Neural cell (in vitro differentiated cells): ENCODE measurements at regions not wholly inside any gene's neighbourhood (a gene's known extent, or its start where the extent isn't known, plus 50 kb on each side); places are given as distances from the start of the nearest gene placed in this dataset.

ENCODE experiments used
- H2AFZ ChIP-seq: fragments of 200-600, 300-800 bp; sonication (generic), shearing (Covaris generic); 2 replicates; pipeline ENCODE4 v1.6.0; 2014; ENCODE audit warnings: low read depth, mild to moderate bottlenecking, antibody characterized with exemption, low read length, moderate library complexity
- H3F3A ChIP-seq: fragments of 200-600 bp; shearing (Covaris generic); 2 replicates; pipeline ENCODE4 v1.6.1; 2016; ENCODE audit warnings: mild to moderate bottlenecking, moderate library complexity, mixed read lengths, antibody characterized with exemption, low read length; ENCODE audit not compliant: insufficient read depth, poor library complexity, severe bottlenecking
- H3K27ac ChIP-seq: fragments of 200-600, 300-800 bp; sonication (generic), shearing (Covaris generic); 2 replicates; pipeline ENCODE4 v1.5.1; 2014; ENCODE audit warnings: mild to moderate bottlenecking, low read length, moderate library complexity
- H3K27me3 ChIP-seq: fragments of 300-800, 200-600 bp; sonication (generic), shearing (Covaris generic); 2 replicates; pipeline ENCODE4 v1.6.0; 2014; ENCODE audit warnings: mild to moderate bottlenecking, low read depth, low read length, moderate library complexity; ENCODE audit not compliant: insufficient read depth
- H3K36me3 ChIP-seq: fragments of 300-800, 200-600 bp; sonication (generic), shearing (Covaris generic); 2 replicates; pipeline ENCODE4 v1.5.1; 2014; ENCODE audit warnings: mild to moderate bottlenecking, antibody characterized with exemption, low read length, moderate library complexity; ENCODE audit not compliant: insufficient read depth
- H3K4me2 ChIP-seq: fragments of 300-800, 200-600 bp; sonication (generic), shearing (Covaris generic); 2 replicates; pipeline ENCODE4 v1.6.0; 2014; ENCODE audit warnings: mild to moderate bottlenecking, low read length
- H3K4me3 ChIP-seq: fragments of 300-800, 200-600 bp; sonication (generic), shearing (Covaris generic); 2 replicates; pipeline ENCODE4 v1.5.1; 2014; ENCODE audit warnings: mild to moderate bottlenecking, low read length, moderate library complexity
- H3K79me2 ChIP-seq: fragments of 200-600 bp; shearing (Covaris generic); replicated peaks from 2 replicates; pipeline ENCODE4 v1.6.0; 2014; ENCODE audit warnings: mild to moderate bottlenecking, low read length, moderate library complexity; ENCODE audit not compliant: insufficient read depth
- H3K9ac ChIP-seq: fragments of 300-800, 200-600 bp; sonication (generic), shearing (Covaris generic); 2 replicates; pipeline ENCODE4 v1.6.1; 2016; ENCODE audit warnings: mild to moderate bottlenecking, low read length, mixed read lengths
- H3K9me2 ChIP-seq: fragments of 200-600 bp; shearing (Covaris generic); 2 replicates; pipeline ENCODE4 v1.6.1; 2016; ENCODE audit warnings: mild to moderate bottlenecking, low read length, mixed read lengths; ENCODE audit not compliant: insufficient read depth
- H3K9me3 ChIP-seq: fragments of 200-600, 300-800 bp; sonication (generic), shearing (Covaris generic); 2 replicates; pipeline ENCODE4 v1.6.1; 2016; ENCODE audit warnings: mild to moderate bottlenecking, mixed run types, low read length, moderate library complexity, mixed read lengths
- H4K20me1 ChIP-seq: fragments of 200-600 bp; shearing (Covaris generic); 2 replicates; pipeline ENCODE4 v1.6.1; 2016; ENCODE audit warnings: mild to moderate bottlenecking, mixed run types; ENCODE audit not compliant: insufficient read depth
- EP300 ChIP-seq: fragments of 450-650 bp; conservative IDR thresholded peaks from 2 replicates; pipeline ENCODE4 v1.6.1; 2014; ENCODE audit warnings: antibody characterized with exemption, mild to moderate bottlenecking, moderate library complexity; ENCODE audit not compliant: poor library complexity, severe bottlenecking
- EZH2 ChIP-seq: fragments of 200-600, 300-800 bp; shearing (Covaris generic), sonication (generic); IDR thresholded peaks from 2 replicates; pipeline ENCODE4 v1.6.1; 2014; ENCODE audit warnings: antibody characterized with exemption, low read length, borderline replicate concordance, mild to moderate bottlenecking; ENCODE audit not compliant: insufficient read depth, poor library complexity, severe bottlenecking
- MXI1 ChIP-seq: fragments of 450-650 bp; conservative IDR thresholded peaks from 2 replicates; pipeline ENCODE4 v1.6.1; 2014; ENCODE audit warnings: antibody characterized with exemption, mild to moderate bottlenecking; ENCODE audit not compliant: poor library complexity, severe bottlenecking
- POLR2AphosphoS5 ChIP-seq: IDR thresholded peaks from 2 replicates; pipeline ENCODE4 v1.6.1; 2012
- RAD21 ChIP-seq: fragments of 450-650 bp; conservative IDR thresholded peaks from 2 replicates; pipeline ENCODE4 v1.6.1; 2014; ENCODE audit warnings: antibody characterized with exemption, mild to moderate bottlenecking, moderate library complexity
- SMC3 ChIP-seq: fragments of 450-650 bp; conservative IDR thresholded peaks from 2 replicates; pipeline ENCODE4 v1.6.1; 2014; ENCODE audit warnings: antibody characterized with exemption, mild to moderate bottlenecking, moderate library complexity; ENCODE audit not compliant: poor library complexity
- TAF1 ChIP-seq: IDR thresholded peaks from 2 replicates; pipeline ENCODE4 v1.6.1; 2012; ENCODE audit warnings: low read depth
- TF ChIP-seq, protein P1 (sequence below): IDR thresholded peaks from 2 replicates; pipeline ENCODE4 v1.6.1; 2012; ENCODE audit warnings: borderline replicate concordance
- TF ChIP-seq, protein P2 (sequence below): fragments of 450-650 bp; IDR thresholded peaks from 2 replicates; pipeline ENCODE4 v1.5.1; 2014; ENCODE audit warnings: antibody characterized with exemption, mild to moderate bottlenecking, moderate library complexity; ENCODE audit not compliant: poor library complexity, severe bottlenecking

DNA sequence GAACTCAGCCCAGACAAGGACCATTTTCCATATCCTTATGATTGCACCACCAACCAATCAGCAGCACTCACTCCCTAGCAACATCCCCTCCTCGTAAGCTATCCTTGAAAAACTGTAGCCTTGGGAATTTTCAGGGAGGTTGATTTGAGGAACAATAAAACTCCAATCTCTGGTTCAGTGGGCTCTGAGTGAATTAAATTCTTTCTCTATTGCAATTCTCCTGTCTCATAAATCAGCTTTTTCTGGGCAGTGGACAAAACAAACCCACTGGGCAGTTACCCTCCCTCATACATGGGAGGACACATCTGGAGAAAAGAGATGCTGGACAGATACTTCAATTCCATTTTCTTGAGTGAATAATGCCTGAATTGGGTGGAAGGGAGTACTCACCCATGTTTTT lies 115.4 kb upstream of the STXBP5 start:
- TF ChIP-seq, protein P1, sequence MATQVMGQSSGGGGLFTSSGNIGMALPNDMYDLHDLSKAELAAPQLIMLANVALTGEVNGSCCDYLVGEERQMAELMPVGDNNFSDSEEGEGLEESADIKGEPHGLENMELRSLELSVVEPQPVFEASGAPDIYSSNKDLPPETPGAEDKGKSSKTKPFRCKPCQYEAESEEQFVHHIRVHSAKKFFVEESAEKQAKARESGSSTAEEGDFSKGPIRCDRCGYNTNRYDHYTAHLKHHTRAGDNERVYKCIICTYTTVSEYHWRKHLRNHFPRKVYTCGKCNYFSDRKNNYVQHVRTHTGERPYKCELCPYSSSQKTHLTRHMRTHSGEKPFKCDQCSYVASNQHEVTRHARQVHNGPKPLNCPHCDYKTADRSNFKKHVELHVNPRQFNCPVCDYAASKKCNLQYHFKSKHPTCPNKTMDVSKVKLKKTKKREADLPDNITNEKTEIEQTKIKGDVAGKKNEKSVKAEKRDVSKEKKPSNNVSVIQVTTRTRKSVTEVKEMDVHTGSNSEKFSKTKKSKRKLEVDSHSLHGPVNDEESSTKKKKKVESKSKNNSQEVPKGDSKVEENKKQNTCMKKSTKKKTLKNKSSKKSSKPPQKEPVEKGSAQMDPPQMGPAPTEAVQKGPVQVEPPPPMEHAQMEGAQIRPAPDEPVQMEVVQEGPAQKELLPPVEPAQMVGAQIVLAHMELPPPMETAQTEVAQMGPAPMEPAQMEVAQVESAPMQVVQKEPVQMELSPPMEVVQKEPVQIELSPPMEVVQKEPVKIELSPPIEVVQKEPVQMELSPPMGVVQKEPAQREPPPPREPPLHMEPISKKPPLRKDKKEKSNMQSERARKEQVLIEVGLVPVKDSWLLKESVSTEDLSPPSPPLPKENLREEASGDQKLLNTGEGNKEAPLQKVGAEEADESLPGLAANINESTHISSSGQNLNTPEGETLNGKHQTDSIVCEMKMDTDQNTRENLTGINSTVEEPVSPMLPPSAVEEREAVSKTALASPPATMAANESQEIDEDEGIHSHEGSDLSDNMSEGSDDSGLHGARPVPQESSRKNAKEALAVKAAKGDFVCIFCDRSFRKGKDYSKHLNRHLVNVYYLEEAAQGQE, result no peak
- TF ChIP-seq EZH2 (no peak), POLR2AphosphoS5 (no peak), MXI1 (no peak), EP300 (no peak), RAD21 (no peak), SMC3 (no peak), TAF1 (no peak)
- TF ChIP-seq, protein P2, sequence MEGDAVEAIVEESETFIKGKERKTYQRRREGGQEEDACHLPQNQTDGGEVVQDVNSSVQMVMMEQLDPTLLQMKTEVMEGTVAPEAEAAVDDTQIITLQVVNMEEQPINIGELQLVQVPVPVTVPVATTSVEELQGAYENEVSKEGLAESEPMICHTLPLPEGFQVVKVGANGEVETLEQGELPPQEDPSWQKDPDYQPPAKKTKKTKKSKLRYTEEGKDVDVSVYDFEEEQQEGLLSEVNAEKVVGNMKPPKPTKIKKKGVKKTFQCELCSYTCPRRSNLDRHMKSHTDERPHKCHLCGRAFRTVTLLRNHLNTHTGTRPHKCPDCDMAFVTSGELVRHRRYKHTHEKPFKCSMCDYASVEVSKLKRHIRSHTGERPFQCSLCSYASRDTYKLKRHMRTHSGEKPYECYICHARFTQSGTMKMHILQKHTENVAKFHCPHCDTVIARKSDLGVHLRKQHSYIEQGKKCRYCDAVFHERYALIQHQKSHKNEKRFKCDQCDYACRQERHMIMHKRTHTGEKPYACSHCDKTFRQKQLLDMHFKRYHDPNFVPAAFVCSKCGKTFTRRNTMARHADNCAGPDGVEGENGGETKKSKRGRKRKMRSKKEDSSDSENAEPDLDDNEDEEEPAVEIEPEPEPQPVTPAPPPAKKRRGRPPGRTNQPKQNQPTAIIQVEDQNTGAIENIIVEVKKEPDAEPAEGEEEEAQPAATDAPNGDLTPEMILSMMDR, result no peak
- Histone ChIP-seq H3K27ac (no peak overlapping the region), H3K4me2 (no peak overlapping the region), H3K36me3 (no peaks in the 10 kb centered on the region), H2AFZ (no peak overlapping the region), H3K27me3 (no peaks in the 10 kb centered on the region), H3K4me3 (no peak overlapping the region), H3K9ac (no peak overlapping the region), H3K9me3 (no peaks in the 10 kb centered on the region), H3K9me2 (no peaks in the 10 kb centered on the region), H3K79me2 (no peaks in the 10 kb centered on the region), H4K20me1 (no peaks in the 10 kb centered on the region), H3F3A (no peaks in the 10 kb centered on the region)

DNA sequence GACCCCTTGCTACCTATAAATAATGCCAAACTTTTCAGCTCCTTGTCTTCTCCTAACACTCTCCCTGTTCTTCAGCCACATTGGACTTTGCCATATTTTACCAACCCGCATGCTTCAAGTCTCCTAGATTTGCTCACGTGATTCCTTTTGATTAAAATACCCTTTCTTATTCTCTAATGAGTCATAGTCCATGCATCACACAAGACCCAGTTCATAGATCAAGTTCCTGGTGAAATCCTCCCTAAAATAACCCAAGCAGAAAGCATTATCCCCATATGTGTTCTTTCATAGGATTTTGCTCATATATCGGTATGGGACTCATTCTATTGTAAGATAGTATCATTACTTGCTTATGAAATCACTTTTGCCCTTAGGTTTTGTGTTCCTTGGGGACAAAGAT lies 108.9 kb upstream of the STXBP5 start:
- Histone ChIP-seq H3K9me2 (no peaks in the 10 kb centered on the region), H3K27me3 (no peaks in the 10 kb centered on the region), H3K9me3 (no peaks in the 10 kb centered on the region), H3K27ac (no peak overlapping the region), H3K4me3 (no peak overlapping the region), H3K79me2 (no peaks in the 10 kb centered on the region), H4K20me1 (no peaks in the 10 kb centered on the region), H2AFZ (no peak overlapping the region), H3K9ac (no peak overlapping the region), H3K4me2 (no peak overlapping the region), H3F3A (no peaks in the 10 kb centered on the region), H3K36me3 (no peaks in the 10 kb centered on the region)
- TF ChIP-seq TAF1 (no peak), RAD21 (no peak), MXI1 (no peak), SMC3 (no peak), EZH2 (no peak), EP300 (no peak), POLR2AphosphoS5 (no peak)
- TF ChIP-seq, protein P2, result no peak
- TF ChIP-seq, protein P1, result no peak
